OCI-LY7 (cell line): ENCODE measurements at regions not wholly inside any gene's neighbourhood (a gene's known extent, or its start where the extent isn't known, plus 50 kb on each side); places are given as distances from the start of the nearest gene placed in this dataset.

ENCODE experiments used
- BruUV-seq: library from RNA; stranded (reverse); fragments of 400-500 nt; replicated peaks from 2 replicates; lab custom pipeline; 2021; lab: Mats Ljungman, UMichigan
- CTCF ChIA-PET: fragments of 300-600 bp; sonication (Branson Sonifier 250); formaldehyde crosslinking; loops from one replicate; lab custom pipeline; 2022; ENCODE audit warnings: antibody characterized with exemption; ENCODE audit not compliant: unreplicated experiment; lab: Charles Lee
- POLR2A ChIA-PET: fragments of 300-600 bp; sonication (Branson Sonifier 250); formaldehyde crosslinking; loops from one replicate; lab custom pipeline; 2022; ENCODE audit warnings: antibody characterized with exemption; lab: Charles Lee
- DNase-seq: peaks from one replicate; pipeline ENCODE4 v3.0.0-alpha.2; 2015; ENCODE audit warnings: low spot score
- H2AFZ ChIP-seq: fragments of 200-600 bp; sonication (generic), shearing (Covaris generic); 2 replicates; pipeline ENCODE4 v1.6.1; 2014; ENCODE audit warnings: mild to moderate bottlenecking, antibody characterized with exemption, low read length, moderate library complexity
- H3K27ac ChIP-seq: fragments of 200-600 bp; sonication (generic); 2 replicates; pipeline ENCODE4 v1.5.1; 2014; ENCODE audit warnings: mixed run types, low read depth, mild to moderate bottlenecking, moderate library complexity, low read length, inconsistent platforms; ENCODE audit not compliant: poor library complexity, severe bottlenecking
- H3K36me3 ChIP-seq: fragments of 200-600 bp; sonication (generic); 2 replicates; pipeline ENCODE4 v1.6.1; 2014; ENCODE audit warnings: mild to moderate bottlenecking, antibody characterized with exemption, low read length, moderate library complexity, mixed read lengths; ENCODE audit not compliant: insufficient read depth
- H3K4me1 ChIP-seq: fragments of 200-600 bp; sonication (generic); 2 replicates; pipeline ENCODE4 v1.5.1; 2014; ENCODE audit warnings: mild to moderate bottlenecking, low read length; ENCODE audit not compliant: insufficient read depth, poor library complexity, severe bottlenecking
- H3K4me2 ChIP-seq: fragments of 200-600 bp; sonication (generic); 2 replicates; pipeline ENCODE4 v1.6.1; 2014; ENCODE audit warnings: mild to moderate bottlenecking, low read length
- H3K4me3 ChIP-seq: fragments of 200-600 bp; sonication (generic); 2 replicates; pipeline ENCODE4 v1.5.1; 2014; ENCODE audit warnings: mild to moderate bottlenecking, low read depth, low read length; ENCODE audit not compliant: poor library complexity, severe bottlenecking
- H3K79me2 ChIP-seq: fragments of 200-600 bp; sonication (generic); 2 replicates; pipeline ENCODE4 v1.6.1; 2016; ENCODE audit warnings: low read depth, mild to moderate bottlenecking, low read length, moderate library complexity, mixed read lengths; ENCODE audit not compliant: insufficient read depth
- H3K9me2 ChIP-seq: fragments of 200-600 bp; sonication (generic); 2 replicates; pipeline ENCODE4 v1.6.1; 2016; ENCODE audit warnings: mild to moderate bottlenecking, low read length, mixed read lengths; ENCODE audit not compliant: insufficient read depth
- H3K9me3 ChIP-seq: fragments of 200-600 bp; sonication (generic); 2 replicates; pipeline ENCODE4 v1.6.1; 2014; ENCODE audit warnings: mild to moderate bottlenecking, mixed run types, low read length, mixed read lengths
- H4K20me1 ChIP-seq: fragments of 200-600 bp; sonication (generic); 2 replicates; pipeline ENCODE4 v1.6.1; 2014; ENCODE audit warnings: mild to moderate bottlenecking, antibody characterized with exemption, low read length, moderate library complexity, mixed read lengths; ENCODE audit not compliant: insufficient read depth
- EZH2phosphoT487 ChIP-seq: fragments of 200-600 bp; sonication (generic); IDR thresholded peaks from 2 replicates; pipeline ENCODE4 v1.6.1; 2018; ENCODE audit warnings: low read depth, borderline replicate concordance, mild to moderate bottlenecking, mixed run types, antibody characterized with exemption, low read length, moderate library complexity, mixed read lengths
- intact Hi-C: fragments of 100-400 bp; cut with micrococcal nuclease; formaldehyde crosslinking; loops from one replicate; pipeline ENCODE4 v1.10.0; 2022; ENCODE audit not compliant: unreplicated experiment
- TF ChIP-seq, protein P1 (sequence below): fragments of 200-600 bp; sonication (generic); conservative IDR thresholded peaks from 2 replicates; pipeline ENCODE4 v1.5.1; 2014; ENCODE audit warnings: mild to moderate bottlenecking, antibody characterized with exemption, low read length, moderate library complexity, mixed read lengths

GRCh38 chr17:52709724-52710123 lies 551.2 kb upstream of the CA10 start:
- no TSS peak for BruUV-seq
- Histone ChIP-seq H3K9me3 (no peaks in the 10 kb centered on the region), H3K27ac (no peak overlapping the region), H3K36me3 (no peaks in the 10 kb centered on the region), H2AFZ (no peak overlapping the region), H3K9me2 (no peaks in the 10 kb centered on the region), H3K4me2 (no peak overlapping the region), H3K4me3 (no peak overlapping the region), H3K4me1 (no peaks in the 10 kb centered on the region), H4K20me1 (no peaks in the 10 kb centered on the region), H3K79me2 (no peaks in the 10 kb centered on the region)
- CTCF ChIA-PET, result no interaction called here
- no peak for DNase-seq
- intact Hi-C loops, result no loop called here
- POLR2A ChIA-PET, result no interaction called here
- TF ChIP-seq, protein P1, sequence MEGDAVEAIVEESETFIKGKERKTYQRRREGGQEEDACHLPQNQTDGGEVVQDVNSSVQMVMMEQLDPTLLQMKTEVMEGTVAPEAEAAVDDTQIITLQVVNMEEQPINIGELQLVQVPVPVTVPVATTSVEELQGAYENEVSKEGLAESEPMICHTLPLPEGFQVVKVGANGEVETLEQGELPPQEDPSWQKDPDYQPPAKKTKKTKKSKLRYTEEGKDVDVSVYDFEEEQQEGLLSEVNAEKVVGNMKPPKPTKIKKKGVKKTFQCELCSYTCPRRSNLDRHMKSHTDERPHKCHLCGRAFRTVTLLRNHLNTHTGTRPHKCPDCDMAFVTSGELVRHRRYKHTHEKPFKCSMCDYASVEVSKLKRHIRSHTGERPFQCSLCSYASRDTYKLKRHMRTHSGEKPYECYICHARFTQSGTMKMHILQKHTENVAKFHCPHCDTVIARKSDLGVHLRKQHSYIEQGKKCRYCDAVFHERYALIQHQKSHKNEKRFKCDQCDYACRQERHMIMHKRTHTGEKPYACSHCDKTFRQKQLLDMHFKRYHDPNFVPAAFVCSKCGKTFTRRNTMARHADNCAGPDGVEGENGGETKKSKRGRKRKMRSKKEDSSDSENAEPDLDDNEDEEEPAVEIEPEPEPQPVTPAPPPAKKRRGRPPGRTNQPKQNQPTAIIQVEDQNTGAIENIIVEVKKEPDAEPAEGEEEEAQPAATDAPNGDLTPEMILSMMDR, result no peak
- no peak for TF ChIP-seq EZH2phosphoT487

- ChIA-PET CTCF (no interaction called here), POLR2A (no interaction called here)
- H3K79me2 ChIP-seq, result no peaks in the 10 kb centered on the region
- H3K4me1 ChIP-seq, result no peaks in the 10 kb centered on the region
- no peak overlapping the region for H3K27ac ChIP-seq
- H3K9me3 ChIP-seq, result no peaks in the 10 kb centered on the region
- no peak overlapping the region for H3K4me2 ChIP-seq
- H4K20me1 ChIP-seq, result no peaks in the 10 kb centered on the region
- H3K9me2 ChIP-seq, result no peaks in the 10 kb centered on the region
- H3K36me3 ChIP-seq, result no peaks in the 10 kb centered on the region
- H2AFZ ChIP-seq, result no peak overlapping the region
- H3K4me3 ChIP-seq, result no peak overlapping the region
- no peak for DNase-seq
- no peak for TF ChIP-seq EZH2phosphoT487
- TF ChIP-seq, protein P1, result no peak
- intact Hi-C loops, result no loop called here
- no TSS peak for BruUV-seq
These were observed 537.8 kb upstream of the CA10 start for GRCh38 chr17:52696362-52696761.

GRCh38 chr17:52686140-52686539 lies 527.6 kb upstream of the CA10 start:
- Histone ChIP-seq H3K9me3 (no peaks in the 10 kb centered on the region), H3K79me2 (no peaks in the 10 kb centered on the region), H3K27ac (no peak overlapping the region), H3K36me3 (no peaks in the 10 kb centered on the region), H3K9me2 (no peaks in the 10 kb centered on the region), H2AFZ (no peak overlapping the region), H3K4me1 (no peaks in the 10 kb centered on the region), H3K4me3 (no peak overlapping the region), H4K20me1 (no peaks in the 10 kb centered on the region), H3K4me2 (no peak overlapping the region)
- no peak for DNase-seq
- POLR2A ChIA-PET, result no interaction called here
- CTCF ChIA-PET, result no interaction called here
- intact Hi-C loops, result no loop called here
- no TSS peak for BruUV-seq
- TF ChIP-seq EZH2phosphoT487, result no peak
- TF ChIP-seq, protein P1, result no peak
